Keratinocyte (primary cell): ENCODE measurements at regions not wholly inside any gene's neighbourhood (a gene's known extent, or its start where the extent isn't known, plus 50 kb on each side); places are given as distances from the start of the nearest gene placed in this dataset.
A peak's percentile ranks its signal among the peaks of the same experiment; 100 is the strongest.

Source experiments
- DNase-seq: peaks from one replicate; pipeline ENCODE4 v3.0.0-alpha.2; 2011; ENCODE audit warnings: low read depth, missing footprints, low spot score
- FAIRE-seq: peaks from 2 replicates; lab custom pipeline; 2011; peaks lifted over from hg19 to GRCh38; lab: Jason Lieb, UNC
- H2AFZ ChIP-seq: 2 replicates; pipeline ENCODE4 v1.6.0; 2012; ENCODE audit warnings: low read length, control low read depth, inconsistent platforms; ENCODE audit not compliant: control insufficient read depth
- H3K27ac ChIP-seq: 2 replicates; pipeline ENCODE4 v1.5.1; 2011; ENCODE audit warnings: low read length; ENCODE audit not compliant: control insufficient read depth, insufficient read depth
- H3K27me3 ChIP-seq: 3 replicates; pipeline ENCODE4 v1.6.0; 2011; ENCODE audit warnings: low read length; ENCODE audit not compliant: control insufficient read depth, insufficient read depth; ENCODE audit errors: extremely low read depth
- H3K36me3 ChIP-seq, 2 experiments: 2 replicates in 1 of 2; 3 replicates in 1 of 2; pipeline ENCODE4 v1.5.1; 2011; ENCODE audit warnings: low read length in 2 of 2, mild to moderate bottlenecking in 1 of 2; ENCODE audit not compliant: control insufficient read depth in 2 of 2, insufficient read depth in 2 of 2; ENCODE audit errors: extremely low read depth in 1 of 2
- H3K4me1 ChIP-seq: 3 replicates; pipeline ENCODE4 v1.5.1; 2011; ENCODE audit warnings: low read length; ENCODE audit not compliant: control insufficient read depth, insufficient read depth; ENCODE audit errors: extremely low read depth
- H3K4me2 ChIP-seq: 3 replicates; pipeline ENCODE4 v1.6.0; 2011; ENCODE audit warnings: low read depth, low read length; ENCODE audit not compliant: control insufficient read depth, insufficient read depth; ENCODE audit errors: extremely low read depth
- H3K4me3 ChIP-seq, 3 experiments: fragments of 200-600 bp in 1 of 3; sonication (generic) in 1 of 3; 2 replicates in 2 of 3; 3 replicates in 1 of 3; pipeline ENCODE4 v1.5.1; 2011 to 2016; ENCODE audit warnings: low read length in 3 of 3, mild to moderate bottlenecking in 3 of 3, control low read depth in 2 of 3, inconsistent platforms in 1 of 3, low read depth in 1 of 3, mixed read lengths in 1 of 3, mixed run types in 1 of 3, moderate library complexity in 1 of 3; ENCODE audit not compliant: control insufficient read depth in 2 of 3, insufficient read depth in 2 of 3; ENCODE audit errors: extremely low read depth in 1 of 3
- H3K79me2 ChIP-seq: 2 replicates; pipeline ENCODE4 v1.6.0; 2012; ENCODE audit warnings: low read length; ENCODE audit not compliant: control insufficient read depth, insufficient read depth
- H3K9ac ChIP-seq: 3 replicates; pipeline ENCODE4 v1.6.0; 2011; ENCODE audit warnings: low read length; ENCODE audit not compliant: control insufficient read depth, insufficient read depth; ENCODE audit errors: extremely low read depth
- H3K9me1 ChIP-seq: 3 replicates; pipeline ENCODE4 v1.6.0; 2011; ENCODE audit warnings: low read length; ENCODE audit not compliant: control insufficient read depth, insufficient read depth; ENCODE audit errors: extremely low read depth
- H3K9me3 ChIP-seq: 2 replicates; pipeline ENCODE4 v1.5.1; 2012; ENCODE audit warnings: low read depth, low read length; ENCODE audit not compliant: control insufficient read depth
- H4K20me1 ChIP-seq: 3 replicates; pipeline ENCODE4 v1.6.0; 2011; ENCODE audit warnings: low read length; ENCODE audit not compliant: control insufficient read depth, insufficient read depth; ENCODE audit errors: extremely low read depth
- EZH2 ChIP-seq: IDR thresholded peaks from one replicate; pipeline ENCODE4 v1.6.1; 2012; ENCODE audit warnings: inconsistent platforms, mild to moderate bottlenecking, low read length, moderate library complexity
- dilution Hi-C: fragments of 300-500 bp; cut with MboI; formaldehyde crosslinking; loops from one replicate; pipeline ENCODE4 v1.7.0; 2020; ENCODE audit warnings: low sequenced_read_pairs; ENCODE audit not compliant: extremely low pct_ligation_motif_present
- TF ChIP-seq, protein P1 (sequence below), 3 experiments: IDR thresholded peaks in 1 of 3; conservative IDR thresholded peaks in 1 of 3; optimal IDR thresholded peaks in 1 of 3; 2 replicates in 2 of 3; 3 replicates in 1 of 3; pipeline versions ENCODE3 to v1.5.1; 2011; ENCODE audit warnings: low read length in 3 of 3, mild to moderate bottlenecking in 3 of 3, moderate library complexity in 2 of 3, control low read depth in 1 of 3, inconsistent platforms in 1 of 3; ENCODE audit not compliant: insufficient read depth in 2 of 3; ENCODE audit errors: extremely low read depth in 1 of 3

DNA sequence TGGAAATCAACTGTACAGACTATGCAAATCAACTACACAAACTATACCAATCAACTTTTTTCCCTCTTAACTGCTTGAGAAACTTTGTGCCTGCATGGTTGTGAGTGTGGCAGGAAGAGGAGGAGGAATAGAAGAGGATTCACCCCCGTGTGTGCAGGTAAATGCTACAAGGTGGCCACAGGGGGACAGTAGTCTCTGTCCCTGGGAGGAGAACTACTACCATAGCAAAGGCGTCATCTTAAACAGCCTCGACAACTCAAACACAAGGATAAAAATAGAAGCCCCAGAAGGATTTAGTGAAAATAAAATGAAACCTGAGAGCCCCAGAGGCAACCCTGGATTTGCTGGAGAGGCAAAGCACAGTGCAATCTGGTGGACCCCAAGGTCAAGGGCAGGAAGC lies 199.5 kb upstream of the DYNLRB2 start:
- no peak overlapping the region for H3K9ac ChIP-seq
- no peak overlapping the region for H3K4me2 ChIP-seq
- no peak for DNase-seq
- FAIRE-seq, result no peak
- H2AFZ ChIP-seq, result no peak overlapping the region
- TF ChIP-seq, protein P1, sequence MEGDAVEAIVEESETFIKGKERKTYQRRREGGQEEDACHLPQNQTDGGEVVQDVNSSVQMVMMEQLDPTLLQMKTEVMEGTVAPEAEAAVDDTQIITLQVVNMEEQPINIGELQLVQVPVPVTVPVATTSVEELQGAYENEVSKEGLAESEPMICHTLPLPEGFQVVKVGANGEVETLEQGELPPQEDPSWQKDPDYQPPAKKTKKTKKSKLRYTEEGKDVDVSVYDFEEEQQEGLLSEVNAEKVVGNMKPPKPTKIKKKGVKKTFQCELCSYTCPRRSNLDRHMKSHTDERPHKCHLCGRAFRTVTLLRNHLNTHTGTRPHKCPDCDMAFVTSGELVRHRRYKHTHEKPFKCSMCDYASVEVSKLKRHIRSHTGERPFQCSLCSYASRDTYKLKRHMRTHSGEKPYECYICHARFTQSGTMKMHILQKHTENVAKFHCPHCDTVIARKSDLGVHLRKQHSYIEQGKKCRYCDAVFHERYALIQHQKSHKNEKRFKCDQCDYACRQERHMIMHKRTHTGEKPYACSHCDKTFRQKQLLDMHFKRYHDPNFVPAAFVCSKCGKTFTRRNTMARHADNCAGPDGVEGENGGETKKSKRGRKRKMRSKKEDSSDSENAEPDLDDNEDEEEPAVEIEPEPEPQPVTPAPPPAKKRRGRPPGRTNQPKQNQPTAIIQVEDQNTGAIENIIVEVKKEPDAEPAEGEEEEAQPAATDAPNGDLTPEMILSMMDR (optimal IDR thresholded peaks at IDR 0.05 in 1 of 3, IDR thresholded peaks at IDR 0.05 in 1 of 3, conservative IDR thresholded peaks at IDR 0.05 in 1 of 3; ENCODE audit: extremely low read depth in 1 of 3, insufficient read depth in 2 of 3, low read length in 3 of 3), result peak in 1 of 3 experiments; percentile 21
- TF ChIP-seq EZH2, result no peak
- no peaks in the 10 kb centered on the region for H3K4me1 ChIP-seq
- dilution Hi-C loops, result no loop called here
- no peaks in the 10 kb centered on the region for H3K36me3 ChIP-seq
- H3K9me1 ChIP-seq, result no peaks in the 10 kb centered on the region
- no peaks in the 10 kb centered on the region for H4K20me1 ChIP-seq
- H3K4me3 ChIP-seq, result no peak overlapping the region
- peaks cover 18% of the 10 kb centered on the region for H3K27me3 ChIP-seq
- H3K9me3 ChIP-seq, result no peaks in the 10 kb centered on the region
- no peak overlapping the region for H3K27ac ChIP-seq
- no peaks in the 10 kb centered on the region for H3K79me2 ChIP-seq

DNA sequence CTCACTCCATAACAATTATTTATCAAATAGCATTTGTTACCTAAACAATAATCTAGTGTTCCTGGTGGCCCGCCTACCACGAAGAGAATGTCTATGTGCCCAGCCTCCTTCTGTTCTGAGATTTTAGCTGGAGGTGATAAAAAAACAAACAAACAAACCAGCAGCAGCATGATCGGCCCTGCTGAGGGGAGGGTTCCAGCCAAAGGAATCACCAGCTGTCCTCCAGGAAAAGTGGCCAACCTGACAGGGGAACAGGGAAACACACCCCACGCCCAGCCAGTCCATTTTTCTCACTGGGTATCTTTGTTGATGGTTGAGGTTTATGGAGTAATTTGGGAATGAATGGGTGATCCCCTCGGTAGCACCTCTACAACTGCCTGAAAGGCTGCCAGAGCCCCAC lies 203.0 kb upstream of the DYNLRB2 start:
- Histone ChIP-seq H3K36me3 (no peaks in the 10 kb centered on the region), H3K4me3 (no peak overlapping the region), H3K4me1 (no peaks in the 10 kb centered on the region), H3K27ac (no peak overlapping the region), H4K20me1 (no peaks in the 10 kb centered on the region), H3K9me1 (no peaks in the 10 kb centered on the region), H2AFZ (no peak overlapping the region), H3K79me2 (no peaks in the 10 kb centered on the region), H3K4me2 (no peak overlapping the region), H3K9me3 (no peaks in the 10 kb centered on the region), H3K9ac (no peak overlapping the region), H3K27me3 (peaks cover 18% of the 10 kb centered on the region)
- no peak for TF ChIP-seq EZH2
- TF ChIP-seq, protein P1 (optimal IDR thresholded peaks at IDR 0.05 in 1 of 3, IDR thresholded peaks at IDR 0.05 in 1 of 3, conservative IDR thresholded peaks at IDR 0.05 in 1 of 3; ENCODE audit: extremely low read depth in 1 of 3, insufficient read depth in 2 of 3, low read length in 3 of 3), result no peak
- dilution Hi-C loops, result no loop called here
- DNase-seq, result no peak
- FAIRE-seq, result no peak
